HG02840 (cell line): ENCODE measurements at regions not wholly inside any gene's neighbourhood (a gene's known extent, or its start where the extent isn't known, plus 50 kb on each side); places are given as distances from the start of the nearest gene placed in this dataset.

ENCODE experiments used
- ATAC-seq: cut with Tn5 transposase; IDR thresholded peaks from one replicate; pipeline ENCODE4 v1.9.1; 2021; ENCODE audit warnings: mild to moderate bottlenecking, moderate library complexity, moderate number of reproducible peaks; ENCODE audit not compliant: unreplicated experiment, low FRiP score

DNA sequence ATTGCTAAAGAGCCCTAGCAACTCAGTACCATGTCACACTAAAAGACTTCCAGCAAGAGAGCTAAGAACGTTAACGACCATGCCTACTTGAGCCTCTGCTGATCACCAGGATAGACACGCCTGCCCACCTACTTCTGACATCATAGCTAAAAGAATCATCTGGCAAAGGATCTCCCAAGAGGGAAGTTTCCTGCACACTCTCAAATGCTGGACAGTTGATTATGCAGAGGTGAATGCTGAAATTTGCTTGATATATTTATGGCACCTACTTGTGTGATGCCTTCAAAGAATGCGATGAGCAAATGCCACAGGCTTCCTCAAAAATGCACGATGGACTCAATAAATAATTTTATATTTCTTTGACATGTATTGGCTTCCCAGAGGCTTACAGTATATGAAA is 113.6 kb downstream of the GALC start:
- no peak for ATAC-seq

DNA sequence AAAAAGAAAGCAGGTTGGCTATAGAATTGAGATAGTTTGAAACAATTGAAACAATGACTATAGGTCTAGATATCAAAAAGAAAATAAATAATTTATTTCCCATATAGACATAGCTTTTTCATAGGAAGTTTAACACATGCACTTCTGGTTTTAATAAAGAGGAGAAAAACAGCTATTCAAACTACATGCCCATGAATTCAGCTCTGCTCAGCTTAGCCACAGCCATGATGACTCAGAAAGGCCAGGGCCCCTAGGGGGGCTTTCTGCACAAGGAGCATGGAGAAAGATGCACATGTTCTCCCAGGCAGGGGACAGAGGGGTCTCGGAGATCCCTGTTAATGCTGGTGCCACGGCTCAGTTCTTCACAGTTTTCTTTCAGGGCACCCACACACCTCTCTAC is 114.0 kb downstream of the GALC start:
- ATAC-seq = no peak

DNA sequence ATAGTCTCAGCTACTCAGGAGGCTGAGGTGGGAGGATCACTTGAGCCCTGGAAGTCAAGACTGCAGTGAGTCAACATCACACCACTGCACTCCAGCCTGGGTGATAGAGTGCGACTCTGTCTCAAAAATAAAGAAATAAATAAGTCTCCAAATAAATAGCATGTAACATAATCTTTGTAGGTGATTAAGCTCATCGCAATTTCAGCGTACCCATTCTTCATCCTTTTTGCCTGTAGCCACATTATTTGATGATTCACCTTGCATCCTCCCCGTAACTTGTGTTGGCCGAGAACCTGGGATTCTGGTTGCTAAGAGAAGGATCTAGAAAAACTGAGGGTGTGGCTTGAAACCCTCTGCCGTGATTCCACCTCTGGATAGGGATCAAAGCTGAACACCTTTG is 115.1 kb downstream of the GALC start:
- no peak for ATAC-seq

DNA sequence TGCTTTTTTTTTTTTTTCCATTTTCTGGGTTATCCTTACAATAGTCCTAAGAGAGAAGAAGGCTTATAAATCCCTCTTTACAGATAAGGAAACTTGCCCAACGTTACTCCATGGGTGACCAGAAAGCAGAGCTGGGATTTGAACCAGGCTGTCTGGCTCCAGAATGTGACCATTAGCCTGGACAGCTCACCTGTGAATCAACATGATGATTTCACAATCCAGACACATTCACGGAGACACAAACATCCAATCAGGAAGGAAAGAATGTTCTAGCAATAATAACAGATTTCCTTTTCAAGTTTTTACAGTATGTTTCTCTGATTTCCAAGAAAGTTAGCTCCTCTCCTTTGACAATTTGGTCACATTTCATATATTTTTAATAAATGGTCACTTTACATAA is 118.3 kb downstream of the GALC start:
- ATAC-seq = no peak

DNA sequence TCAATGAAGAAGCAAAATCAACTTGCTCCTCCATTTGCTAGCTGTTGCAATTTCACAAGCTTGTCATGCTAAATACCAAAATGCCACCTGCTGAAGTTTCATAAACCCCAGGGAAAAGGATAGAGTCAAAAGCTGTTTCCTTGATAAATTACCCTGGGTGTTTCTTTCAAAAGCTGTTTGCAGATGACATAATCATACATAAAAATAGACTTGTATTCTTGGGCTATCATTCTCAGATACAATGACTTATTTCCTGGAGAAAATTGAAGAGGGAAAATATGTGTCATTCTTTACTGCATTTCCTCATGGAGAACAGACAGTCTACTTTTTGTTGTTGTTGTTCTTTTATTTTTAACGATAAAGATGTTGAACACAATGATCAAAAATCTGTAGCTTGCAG is 119.2 kb downstream of the GALC start:
- ATAC-seq = no peak

DNA sequence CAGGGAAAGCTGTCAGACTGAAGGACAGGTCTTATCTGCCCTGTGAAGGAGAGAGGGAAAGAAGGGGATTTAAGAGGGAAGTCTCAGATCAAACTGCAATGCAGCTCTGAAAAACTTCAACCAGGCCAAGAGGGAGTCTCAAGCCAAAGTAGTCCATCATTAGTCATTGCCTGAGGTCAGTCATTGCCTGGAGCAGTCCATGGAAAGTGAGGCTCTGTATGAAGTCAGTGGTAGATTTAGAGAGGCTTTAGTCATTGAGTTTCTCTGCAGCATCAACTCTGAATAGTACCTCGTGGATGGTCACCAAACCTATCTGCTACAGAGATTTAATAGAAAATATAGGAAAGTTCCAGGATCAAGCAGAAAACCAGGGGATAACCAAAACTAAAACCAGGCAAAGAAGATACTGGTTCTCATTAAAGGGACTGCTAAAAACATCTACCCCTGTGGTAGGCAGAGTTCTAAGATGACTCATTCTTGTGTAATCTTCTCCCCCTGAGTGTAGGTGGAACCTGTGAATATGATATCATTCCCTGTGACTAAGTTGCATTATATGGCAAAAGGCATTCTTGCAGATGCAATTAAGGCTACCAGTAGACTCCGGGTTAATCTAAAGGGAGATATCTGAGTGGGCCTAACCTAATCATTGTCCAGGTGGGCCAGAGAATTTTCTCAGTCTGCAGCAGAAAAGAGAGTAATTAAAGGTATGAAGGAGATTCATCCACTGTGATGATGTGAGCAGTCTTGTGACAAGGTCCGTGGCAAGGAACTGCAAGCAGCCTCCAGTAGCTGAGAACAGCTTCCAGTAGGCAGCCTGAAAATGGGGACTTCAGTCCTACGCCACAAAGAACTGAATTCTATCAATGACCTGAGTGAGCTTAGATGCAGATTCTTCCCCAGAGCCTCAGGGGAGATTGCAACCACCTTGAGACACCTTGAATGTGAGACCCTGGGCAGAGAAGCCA is 123.1 kb downstream of the GALC start:
- no peak for ATAC-seq

DNA sequence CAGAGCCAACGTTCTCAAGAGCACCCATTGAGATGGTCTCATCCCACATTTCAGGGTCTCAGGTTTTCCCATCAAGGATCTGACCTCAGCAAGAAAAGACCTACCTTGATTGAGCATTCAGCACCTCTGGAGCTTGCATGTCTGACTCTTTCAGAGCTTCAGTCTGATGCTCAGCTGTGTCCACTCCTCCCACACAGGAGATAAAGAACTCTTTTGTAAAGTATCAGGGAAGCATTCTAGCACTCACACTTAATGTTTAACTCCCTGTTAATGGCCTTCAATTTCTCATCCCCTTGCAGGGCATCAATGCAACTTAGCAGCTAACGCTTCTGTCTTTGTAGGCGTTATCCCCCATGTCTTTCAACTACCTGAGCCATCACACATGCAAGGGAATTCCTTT is 124.1 kb downstream of the GALC start:
- no peak for ATAC-seq

DNA sequence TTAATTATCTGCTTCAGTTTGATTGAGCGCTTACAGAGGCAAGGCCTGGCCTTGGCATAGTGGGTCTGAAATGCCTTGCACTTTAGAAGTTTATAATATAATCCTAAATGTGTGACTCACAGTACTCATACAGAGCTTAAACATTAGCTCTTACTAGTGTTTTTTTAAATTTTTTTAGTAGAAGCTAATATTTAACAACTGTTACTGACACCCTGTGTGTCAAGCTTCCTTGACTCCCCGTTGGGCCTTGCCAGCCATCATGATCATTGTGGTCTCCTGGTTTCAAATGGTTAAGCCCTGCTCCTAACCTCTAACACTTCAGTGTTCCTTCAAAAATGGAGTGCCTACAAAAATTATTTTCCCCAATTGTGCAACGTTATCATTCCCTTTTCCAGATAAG is 126.9 kb downstream of the GALC start:
- no peak for ATAC-seq

DNA sequence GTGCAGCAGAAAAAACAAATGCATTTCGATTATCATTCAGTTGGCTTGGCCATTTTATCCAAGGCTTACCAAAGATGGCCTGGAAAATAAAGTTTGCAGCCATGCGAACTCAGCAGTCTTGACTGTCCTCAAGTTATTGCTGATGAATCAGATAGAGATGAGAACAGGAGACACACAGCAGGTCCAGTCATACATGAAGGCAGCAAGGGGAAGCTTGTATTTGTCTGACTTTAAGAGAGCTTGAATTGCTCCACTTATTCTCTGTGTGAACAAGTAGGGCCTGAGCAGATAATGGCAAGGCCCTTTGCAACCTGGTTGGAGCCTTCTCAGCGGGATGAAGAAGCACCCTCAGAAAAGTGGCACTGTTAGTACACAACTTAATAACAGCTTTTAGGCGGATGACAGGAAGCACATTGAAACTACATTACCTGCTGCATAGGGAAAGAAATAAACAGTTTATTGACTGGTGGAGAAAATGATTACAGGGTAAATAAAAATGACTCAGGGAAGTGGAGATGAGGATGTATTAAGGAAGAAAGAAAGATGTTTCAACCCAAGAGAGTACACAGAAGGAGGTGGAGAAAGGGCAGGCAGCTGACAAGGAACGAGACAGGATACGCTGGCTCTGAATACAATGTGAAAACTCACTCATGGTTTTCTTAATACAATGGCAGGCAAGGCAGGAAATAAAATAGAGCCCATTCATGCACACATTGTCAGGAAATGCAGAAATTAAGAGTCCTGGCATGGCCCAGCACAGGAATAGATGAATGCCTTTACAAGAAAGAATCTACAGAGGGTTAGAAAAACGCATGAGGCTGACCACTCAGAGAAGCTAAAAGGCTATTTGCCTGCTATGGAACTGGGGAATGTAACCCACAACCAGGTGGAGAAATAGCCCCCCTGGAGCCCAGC is 128.4 kb downstream of the GALC start:
- ATAC-seq = no peak

DNA sequence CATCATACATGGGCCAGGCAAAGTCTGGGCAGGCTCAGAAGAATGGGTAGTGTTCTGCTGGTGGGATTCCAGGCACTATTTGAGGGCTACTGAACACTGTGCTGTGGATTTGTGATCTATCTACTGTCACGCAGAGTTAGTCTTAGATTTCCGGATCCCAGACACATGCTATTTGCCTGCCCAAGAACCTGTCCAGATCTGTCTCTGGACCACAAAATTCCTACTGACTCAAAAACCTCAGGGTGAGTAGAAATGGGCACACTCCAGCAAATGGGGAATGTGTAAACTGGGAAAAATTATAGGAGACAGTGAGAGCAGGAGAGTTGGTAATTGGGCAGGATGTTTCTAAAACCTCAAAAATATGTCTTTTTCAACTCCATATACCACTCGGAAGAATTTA is 129.9 kb downstream of the GALC start:
- ATAC-seq = no peak

DNA sequence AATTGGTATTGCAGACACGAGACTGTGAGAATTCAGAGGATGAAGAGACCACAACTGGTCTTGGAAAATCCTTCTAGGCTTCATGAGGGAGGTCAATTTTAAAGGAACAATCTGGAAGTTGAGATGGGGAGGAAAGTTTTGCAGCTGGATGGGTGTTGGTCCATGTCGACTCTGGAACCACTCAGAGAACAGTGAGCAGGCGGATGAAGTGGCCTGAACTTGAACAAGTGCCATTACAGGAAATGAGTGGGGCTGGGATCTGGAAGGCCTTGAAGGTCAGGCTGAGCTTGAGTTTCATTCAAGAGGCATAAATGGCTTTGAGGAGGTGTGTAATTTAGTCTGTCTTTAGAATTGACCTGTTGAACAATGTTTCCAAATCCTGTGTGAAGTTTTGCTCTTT is 140.9 kb downstream of the GALC start:
- no peak for ATAC-seq

DNA sequence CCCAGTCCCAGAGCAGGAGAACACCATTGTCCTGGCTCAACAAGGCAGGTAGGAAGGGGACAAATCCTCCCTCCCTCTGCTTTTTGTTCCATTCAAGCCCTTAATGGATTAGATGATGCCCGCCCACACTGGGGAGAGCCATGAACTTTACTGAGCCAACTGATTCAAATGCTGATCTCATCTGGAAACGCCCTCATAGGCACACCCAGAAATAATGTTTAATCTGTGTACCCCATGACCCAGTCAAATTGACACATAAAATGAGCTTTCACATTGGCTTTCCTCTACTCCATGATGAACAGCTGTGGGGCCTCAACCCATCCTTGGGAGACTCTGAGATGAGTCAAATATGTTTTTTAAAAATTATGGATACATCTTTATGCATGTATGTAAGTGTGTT is 141.8 kb downstream of the GALC start:
- no peak for ATAC-seq

DNA sequence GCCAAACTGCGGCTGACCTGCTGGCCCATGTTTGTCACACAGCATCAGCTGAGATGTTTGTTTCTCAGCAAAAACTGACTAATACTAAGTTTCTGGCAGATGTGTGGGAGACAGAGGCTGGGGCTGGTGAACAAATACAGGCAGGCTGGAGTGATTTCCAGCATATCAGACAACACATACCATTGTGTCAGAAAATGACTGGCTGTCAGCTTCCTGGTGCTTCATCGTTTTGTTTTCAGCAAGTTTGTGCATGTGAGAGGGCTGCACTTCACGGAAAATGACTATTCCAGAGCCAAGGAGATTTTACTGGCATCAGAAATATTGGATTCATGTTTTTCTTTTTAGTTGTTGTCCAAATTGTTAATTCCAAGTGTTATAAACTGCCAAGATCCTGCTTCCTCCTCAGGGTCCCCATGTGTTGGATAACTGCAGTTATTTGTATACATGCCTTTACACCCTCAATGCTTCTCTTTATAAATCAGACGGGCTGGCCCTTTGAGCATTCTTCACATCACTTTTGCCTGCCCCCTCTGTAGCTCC is 145.7 kb downstream of the GALC start:
- no peak for ATAC-seq

DNA sequence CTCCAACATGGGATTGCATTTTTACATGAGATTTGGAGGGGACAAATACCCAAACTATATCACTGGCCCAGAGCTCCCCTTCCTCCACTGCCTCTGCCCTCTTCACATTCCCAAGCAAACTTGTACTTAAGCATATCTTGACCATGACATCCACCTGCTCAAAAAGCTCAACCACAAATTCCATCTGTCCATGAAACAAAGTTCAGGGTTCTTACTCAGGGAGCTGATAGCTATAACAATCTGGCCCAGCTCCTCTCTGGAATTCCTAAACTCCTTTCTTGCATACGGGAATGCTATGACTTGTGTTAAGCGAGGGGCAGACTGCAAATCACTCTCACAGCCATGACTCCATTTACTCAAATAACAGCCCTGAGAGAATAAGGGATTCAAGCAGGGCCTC is 152.1 kb downstream of the GALC start:
- no peak for ATAC-seq

DNA sequence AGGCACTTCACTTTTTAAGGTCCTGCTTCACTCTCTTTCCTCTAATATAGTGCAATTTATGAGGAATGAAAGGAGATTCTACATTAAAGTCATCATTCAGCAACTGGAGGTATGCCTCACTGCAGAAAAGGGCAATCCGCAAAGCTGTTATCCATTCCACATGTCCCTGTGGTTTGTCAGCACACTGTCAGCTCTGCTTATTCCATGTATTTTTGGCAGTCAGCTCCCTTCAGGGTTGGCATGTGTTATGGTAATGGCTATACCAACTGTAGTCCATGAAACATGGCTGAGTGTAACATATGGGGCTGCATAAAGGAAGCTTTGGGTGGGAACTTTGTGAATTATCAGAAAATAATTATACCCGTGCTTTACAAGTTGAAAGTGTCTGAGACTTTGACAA is 154.1 kb downstream of the GALC start:
- ATAC-seq = no peak

DNA sequence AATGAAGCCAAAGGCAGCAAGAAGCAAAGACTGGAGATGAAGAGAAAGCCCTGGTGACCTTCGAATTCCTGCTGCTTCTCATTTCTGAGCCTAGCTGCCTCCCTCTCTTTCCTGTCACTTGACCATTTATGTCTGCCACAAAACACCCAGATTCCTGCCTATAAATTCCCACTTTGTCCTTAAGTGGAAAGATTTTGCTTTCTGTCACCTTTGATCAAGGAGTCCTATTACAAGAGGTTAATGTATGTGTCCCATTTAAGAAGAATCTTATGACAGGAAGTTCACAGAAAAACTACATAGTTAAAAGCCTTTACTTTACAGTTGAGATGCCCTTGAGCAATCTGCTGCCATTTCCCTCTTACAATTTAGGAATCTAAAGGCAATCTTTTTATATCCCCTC is 155.7 kb downstream of the GALC start:
- ATAC-seq = no peak

DNA sequence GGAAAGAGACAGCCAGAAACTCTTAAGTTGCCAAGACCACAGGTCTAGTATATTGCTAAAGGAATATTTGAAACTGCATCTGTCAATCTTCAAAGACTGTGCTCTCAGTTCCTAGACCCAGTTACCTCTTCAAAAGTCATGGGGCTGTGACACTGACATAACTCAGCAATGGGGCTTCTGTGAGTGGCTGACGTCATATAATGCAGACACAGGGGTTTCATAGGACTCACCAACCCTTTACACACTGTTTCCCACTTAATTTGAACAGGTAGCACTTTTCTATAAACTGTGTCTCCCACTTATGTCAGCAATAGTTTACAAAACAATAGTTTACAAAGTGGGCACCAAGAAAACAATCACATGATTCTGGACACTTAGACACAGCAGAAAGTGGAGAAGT is 158.4 kb downstream of the GALC start:
- ATAC-seq = no peak

DNA sequence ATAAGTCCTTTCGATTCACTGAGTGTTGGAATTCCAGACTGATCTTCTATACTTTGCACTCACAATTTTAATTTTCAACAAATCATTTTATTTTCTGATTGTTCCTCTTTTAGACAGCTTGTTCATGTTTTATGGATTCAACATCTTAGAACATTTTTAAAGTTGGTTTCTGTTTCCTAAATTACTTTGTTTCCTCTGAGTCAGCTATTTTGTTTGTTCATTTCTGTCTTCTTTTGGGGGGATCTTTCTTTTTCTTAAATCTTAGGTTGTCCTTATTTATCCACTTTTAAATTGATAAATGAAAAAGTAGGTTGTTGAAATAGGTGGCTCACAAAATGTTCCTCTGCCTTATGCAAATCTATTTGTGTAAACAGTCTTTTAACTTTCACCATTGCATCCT is 160.0 kb downstream of the GALC start:
- ATAC-seq = no peak

DNA sequence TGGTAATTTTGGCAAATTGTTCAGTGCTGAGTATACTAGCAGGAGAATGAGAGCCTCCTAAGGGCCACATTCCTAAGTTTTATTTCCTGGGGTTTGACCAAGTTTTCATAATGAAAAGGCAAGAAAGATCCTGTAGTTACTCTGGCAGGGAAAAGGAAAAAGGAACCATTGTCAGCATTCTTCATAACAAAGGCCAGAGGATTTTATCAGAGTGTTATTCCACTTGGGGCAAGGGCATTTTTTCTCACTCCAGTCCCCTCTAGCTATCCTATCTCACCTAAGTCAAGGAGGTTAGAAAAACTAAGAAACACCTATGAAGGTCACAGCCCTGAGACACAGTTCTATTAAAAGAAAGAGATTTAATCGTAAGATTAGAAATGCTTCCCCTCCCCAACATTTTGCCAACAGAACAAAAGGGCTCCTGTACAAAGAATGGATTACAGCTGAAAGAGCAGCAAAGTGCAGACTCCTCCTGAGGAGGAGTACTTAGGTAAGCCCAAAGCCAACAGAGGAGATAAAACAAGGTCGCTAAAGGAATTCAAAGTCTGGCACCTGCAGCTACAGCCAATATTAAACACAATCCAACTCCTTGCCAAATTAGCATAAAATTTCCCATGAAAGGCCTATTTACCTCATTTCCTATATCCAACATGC is 162.4 kb downstream of the GALC start:
- ATAC-seq = no peak

DNA sequence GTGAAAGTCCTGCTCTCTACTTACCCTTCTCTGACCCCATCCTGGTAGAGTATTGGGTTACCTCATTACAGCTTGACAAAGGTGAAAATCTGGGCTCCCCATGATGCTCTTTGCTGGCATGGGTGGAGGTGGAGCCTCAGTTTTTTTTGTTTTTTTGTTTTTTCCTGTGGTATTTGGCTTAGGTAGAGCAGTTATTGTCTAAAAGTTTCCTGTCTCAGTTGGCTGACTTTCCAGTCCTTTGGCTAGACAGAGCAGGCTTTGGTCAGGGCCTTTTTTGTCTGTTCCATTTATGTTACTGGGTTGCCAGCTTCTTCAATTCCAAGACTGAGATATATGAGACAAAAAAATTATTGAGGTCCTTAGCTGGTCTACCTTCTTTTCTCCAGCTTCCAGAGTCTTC is 163.4 kb downstream of the GALC start:
- no peak for ATAC-seq

DNA sequence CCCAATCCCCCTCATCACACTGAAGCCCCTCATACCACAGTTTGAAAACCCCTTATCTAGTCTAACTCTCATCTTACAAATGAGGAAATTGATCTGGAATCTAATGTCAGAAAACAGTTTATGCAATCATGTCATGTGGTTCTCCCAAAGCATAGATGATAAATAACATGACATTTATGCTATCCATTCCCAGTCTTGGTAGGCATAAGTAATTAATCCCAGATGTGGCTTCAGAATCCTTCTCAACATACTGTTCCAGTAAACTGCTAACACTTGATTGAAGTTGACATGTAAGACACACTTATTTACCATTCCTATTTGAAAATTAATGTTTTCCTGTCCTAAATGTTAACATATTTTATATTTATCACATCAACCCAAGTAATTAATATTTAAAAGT is 168.7 kb downstream of the GALC start:
- ATAC-seq = no peak
